HG02981 (cell line): ENCODE measurements at regions not wholly inside any gene's neighbourhood (a gene's known extent, or its start where the extent isn't known, plus 50 kb on each side); places are given as distances from the start of the nearest gene placed in this dataset.

Experiments used
- ATAC-seq: cut with Tn5 transposase; IDR thresholded peaks from one replicate; pipeline ENCODE4 v1.9.1; 2021; ENCODE audit warnings: mild to moderate bottlenecking, moderate library complexity; ENCODE audit not compliant: unreplicated experiment

- no peak for ATAC-seq
These were observed 205.6 kb downstream of the IRF8 start for GRCh38 chr16:86104537-86105048.

- ATAC-seq, result no peak
These were observed 208.4 kb downstream of the IRF8 start for GRCh38 chr16:86107215-86107825.

GRCh38 chr16:86108062-86108461, 209.1 kb downstream of the IRF8 start:
- ATAC-seq, result no peak

GRCh38 chr16:86110134-86110533, 211.2 kb downstream of the IRF8 start:
- no peak for ATAC-seq

- no peak for ATAC-seq
These were observed 211.8 kb downstream of the IRF8 start for GRCh38 chr16:86110726-86111125.

- ATAC-seq, result no peak
These were observed 213.2 kb downstream of the IRF8 start for GRCh38 chr16:86112178-86112577.

GRCh38 chr16:86117235-86117634, 218.3 kb downstream of the IRF8 start:
- no peak for ATAC-seq

- ATAC-seq, result no peak
These were observed 218.8 kb downstream of the IRF8 start for GRCh38 chr16:86117756-86118155.

- no peak for ATAC-seq
These were observed 219.7 kb downstream of the IRF8 start for GRCh38 chr16:86118467-86119307.

- no peak for ATAC-seq
These were observed 221.5 kb downstream of the IRF8 start for GRCh38 chr16:86120201-86121192.

- ATAC-seq, result no peak
These were observed 222.5 kb downstream of the IRF8 start for GRCh38 chr16:86121374-86122010.

- no peak for ATAC-seq
These were observed 223.8 kb downstream of the IRF8 start for GRCh38 chr16:86122681-86123342.

GRCh38 chr16:86124321-86124720, 225.4 kb downstream of the IRF8 start:
- no peak for ATAC-seq

- ATAC-seq, result no peak
These were observed 227.9 kb downstream of the IRF8 start for GRCh38 chr16:86126891-86127290.

- ATAC-seq, result no peak
These were observed 228.4 kb downstream of the IRF8 start for GRCh38 chr16:86127366-86127765.

GRCh38 chr16:86128246-86128645, 229.3 kb downstream of the IRF8 start:
- no peak for ATAC-seq

GRCh38 chr16:86129541-86129940, 230.6 kb downstream of the IRF8 start:
- ATAC-seq, result no peak

- no peak for ATAC-seq
These were observed 234.4 kb downstream of the IRF8 start for GRCh38 chr16:86133377-86133776.

- no peak for ATAC-seq
These were observed 234.9 kb downstream of the IRF8 start for GRCh38 chr16:86133847-86134375.
